Tibial nerve (tissue), 4 donors: ENCODE measurements at regions not wholly inside any gene's neighbourhood (a gene's known extent, or its start where the extent isn't known, plus 50 kb on each side); places are given as distances from the start of the nearest gene placed in this dataset.
"Not testable (repeated sequence)": the region's sequence is repeated elsewhere in the genome, so short reads cannot be mapped to it uniquely, and the experiment has no call there.

Experiments
- DNase-seq, 2 donors: peaks; one replicate each; pipeline ENCODE4 v3.0.0-alpha.2; 2019; ENCODE audit warnings: low spot score in 2 of 2
- H3K27ac ChIP-seq, 4 donors: fragments of 200-600 bp; sonication (generic) in 3 of 4; one replicate each; pipeline ENCODE4 v1.5.1; 2017 to 2019; ENCODE audit warnings: mild to moderate bottlenecking in 1 of 4
- H3K27me3 ChIP-seq, 2 donors: fragments of 200-600 bp; sonication (generic) in 1 of 2; one replicate each; pipeline versions ENCODE4 v1.5.1 to v1.6.0; 2017 to 2019
- H3K36me3 ChIP-seq, 3 donors: fragments of 200-600 bp; sonication (generic); one replicate each; pipeline ENCODE4 v1.5.1; 2018 to 2019
- H3K4me1 ChIP-seq, 4 donors: fragments of 200-600 bp; sonication (generic) in 3 of 4; one replicate each; pipeline ENCODE4 v1.5.1; 2017 to 2019
- H3K4me3 ChIP-seq, 4 donors: fragments of 200-600 bp; sonication (generic) in 3 of 4; one replicate each; pipeline ENCODE4 v1.5.1; 2017 to 2019; ENCODE audit warnings: mild to moderate bottlenecking in 1 of 4, moderate library complexity in 1 of 4
- H3K9me3 ChIP-seq, 4 donors: fragments of 200-600 bp; sonication (generic) in 3 of 4; one replicate each; pipeline ENCODE4 v1.5.1; 2017 to 2019
- EP300 ChIP-seq, 2 donors: sonication (generic); formaldehyde crosslinking; IDR thresholded peaks; one replicate each; pipeline ENCODE4 v1.6.1; 2017; ENCODE audit warnings: antibody characterized with exemption in 2 of 2, mild to moderate bottlenecking in 1 of 2
- POLR2A ChIP-seq, 2 donors: fragments of 450-650 bp; IDR thresholded peaks; one replicate each; pipeline ENCODE4 v1.6.1; 2017; ENCODE audit warnings: antibody characterized with exemption in 2 of 2, mild to moderate bottlenecking in 2 of 2, moderate library complexity in 2 of 2
- WGBS, 2 donors: methylation state at CpG; one replicate each; pipeline ENCODE4 v1.1.5; 2018; 5-methylcytosine and 5-hydroxymethylcytosine counted together
- TF ChIP-seq, protein P1 (sequence below), 5 experiments: fragments of 200-600 bp in 3 of 5; fragments of 450-650 bp in 2 of 5; sonication (generic) in 3 of 5; IDR thresholded peaks; one replicate each; pipeline ENCODE4 v1.5.1; 2016 to 2019; ENCODE audit warnings: antibody characterized with exemption in 5 of 5, mild to moderate bottlenecking in 3 of 5, moderate library complexity in 2 of 5

DNA sequence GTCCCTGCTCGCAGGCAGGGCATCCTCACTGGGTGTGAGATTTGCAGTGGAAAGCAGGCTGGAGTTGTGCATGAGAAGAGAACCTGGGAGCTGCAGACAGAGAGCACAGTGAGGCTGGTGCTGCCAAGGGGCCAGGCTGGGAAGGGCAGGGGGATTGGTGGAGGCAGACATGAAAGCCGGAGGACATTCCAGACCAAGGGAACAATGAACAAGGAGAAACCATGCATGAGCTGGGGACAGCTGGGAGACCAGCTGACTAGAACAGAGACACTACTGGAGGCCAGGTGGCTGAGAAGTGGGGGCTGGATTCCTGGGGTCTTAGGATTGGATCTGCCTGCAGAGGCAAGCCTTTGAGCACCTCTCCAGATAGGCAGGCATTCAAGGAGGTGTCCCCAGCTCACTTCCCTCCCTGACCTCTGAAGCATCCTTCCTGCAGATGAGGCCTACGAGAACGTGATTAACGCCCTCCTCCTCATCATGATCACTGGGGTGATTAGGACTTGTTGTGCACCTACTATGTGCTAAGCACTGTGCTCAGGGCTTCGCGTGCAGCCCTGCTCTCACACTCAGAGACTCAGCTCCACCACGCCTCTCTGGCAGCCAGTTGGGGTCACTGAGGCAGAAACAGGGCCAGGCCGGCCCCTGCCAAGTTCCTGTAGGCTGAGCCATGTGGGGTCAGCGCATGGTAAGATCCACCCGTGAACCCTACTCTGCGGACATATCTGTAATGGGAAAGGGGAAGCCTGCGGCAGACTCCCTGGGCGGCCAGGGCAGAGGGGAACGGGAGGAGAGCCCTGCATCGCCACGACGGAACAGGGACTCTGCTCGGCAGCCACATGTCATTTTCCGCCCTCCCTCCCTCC lies 74.8 kb upstream of the SLC66A3 start:
- WGBS, 2 donors: 79 to 80% methylated on average over 20 of the region's 20 CpGs
- no peak overlapping the region for H3K4me3 ChIP-seq
- no peaks in the 10 kb centered on the region for H3K36me3 ChIP-seq
- H3K27ac ChIP-seq: no peak overlapping the region
- DNase-seq: no peak
- no peak for TF ChIP-seq EP300 (IDR thresholded peaks at IDR 0.05)
- TF ChIP-seq POLR2A (IDR thresholded peaks at IDR 0.05): no peak
- TF ChIP-seq, protein P1, sequence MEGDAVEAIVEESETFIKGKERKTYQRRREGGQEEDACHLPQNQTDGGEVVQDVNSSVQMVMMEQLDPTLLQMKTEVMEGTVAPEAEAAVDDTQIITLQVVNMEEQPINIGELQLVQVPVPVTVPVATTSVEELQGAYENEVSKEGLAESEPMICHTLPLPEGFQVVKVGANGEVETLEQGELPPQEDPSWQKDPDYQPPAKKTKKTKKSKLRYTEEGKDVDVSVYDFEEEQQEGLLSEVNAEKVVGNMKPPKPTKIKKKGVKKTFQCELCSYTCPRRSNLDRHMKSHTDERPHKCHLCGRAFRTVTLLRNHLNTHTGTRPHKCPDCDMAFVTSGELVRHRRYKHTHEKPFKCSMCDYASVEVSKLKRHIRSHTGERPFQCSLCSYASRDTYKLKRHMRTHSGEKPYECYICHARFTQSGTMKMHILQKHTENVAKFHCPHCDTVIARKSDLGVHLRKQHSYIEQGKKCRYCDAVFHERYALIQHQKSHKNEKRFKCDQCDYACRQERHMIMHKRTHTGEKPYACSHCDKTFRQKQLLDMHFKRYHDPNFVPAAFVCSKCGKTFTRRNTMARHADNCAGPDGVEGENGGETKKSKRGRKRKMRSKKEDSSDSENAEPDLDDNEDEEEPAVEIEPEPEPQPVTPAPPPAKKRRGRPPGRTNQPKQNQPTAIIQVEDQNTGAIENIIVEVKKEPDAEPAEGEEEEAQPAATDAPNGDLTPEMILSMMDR (IDR thresholded peaks at IDR 0.05): no peak
- no peaks in the 10 kb centered on the region for H3K9me3 ChIP-seq
- no peaks in the 10 kb centered on the region for H3K4me1 ChIP-seq
- H3K27me3 ChIP-seq: peaks cover 0 to 9% of the 10 kb centered on the region in 2 donors

GRCh38 chr2:11082880-11083279 lies 72.4 kb upstream of the SLC66A3 start:
- WGBS, 2 donors: 79 to 84% methylated on average over 6 of the region's 6 CpGs
- DNase-seq: no peak
- peaks cover 0 to 5% of the 10 kb centered on the region in 2 donors for H3K27me3 ChIP-seq

DNA sequence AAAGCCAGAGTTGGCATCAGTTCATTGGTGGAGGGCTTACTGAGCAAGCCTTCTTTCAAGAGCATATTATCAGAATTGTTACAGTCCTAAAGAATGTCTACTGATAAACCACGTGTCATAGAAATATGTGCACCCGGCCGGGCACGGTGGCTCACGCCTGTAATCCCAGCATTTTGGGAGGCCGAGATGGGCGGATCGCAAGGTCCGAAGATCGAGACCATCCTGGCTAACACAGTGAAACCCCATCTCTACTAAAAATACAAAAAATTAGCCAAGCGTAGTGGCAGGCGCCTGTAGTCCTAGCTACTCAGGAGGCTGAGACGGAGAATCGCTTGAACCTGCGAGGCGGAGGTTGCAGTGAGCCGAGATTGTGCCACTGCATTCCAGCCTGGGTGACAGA lies 66.4 kb upstream of the SLC66A3 start:
- not testable (repeated sequence) for H3K27ac ChIP-seq, DNase-seq, H3K4me1 ChIP-seq, H3K27me3 ChIP-seq, H3K9me3 ChIP-seq, H3K36me3 ChIP-seq, H3K4me3 ChIP-seq
- WGBS, 2 donors: 92 to 93% methylated on average over 17 of the region's 17 CpGs

More at GRCh38 chr2:11082880-11083279, 72.4 kb upstream of the SLC66A3 start:
- Histone ChIP-seq H3K27ac (no peak overlapping the region), H3K4me1 (no peaks in the 10 kb centered on the region), H3K4me3 (no peak overlapping the region), H3K36me3 (no peaks in the 10 kb centered on the region), H3K9me3 (no peaks in the 10 kb centered on the region)
- TF ChIP-seq, protein P1 (IDR thresholded peaks at IDR 0.05): no peak
- TF ChIP-seq POLR2A (IDR thresholded peaks at IDR 0.05) (no peak), EP300 (IDR thresholded peaks at IDR 0.05) (no peak)

- Histone ChIP-seq H3K27me3 (no peaks in the 10 kb centered on the region), H3K4me3 (no peak overlapping the region), H3K36me3 (no peaks in the 10 kb centered on the region), H3K9me3 (no peaks in the 10 kb centered on the region), H3K4me1 (no peaks in the 10 kb centered on the region), H3K27ac (no peak overlapping the region)
- 75 to 84% methylated on average over 2 of the region's 2 CpGs for WGBS, 2 donors
- DNase-seq: no peak
- no peak for TF ChIP-seq POLR2A (IDR thresholded peaks at IDR 0.05)
- TF ChIP-seq, protein P1 (IDR thresholded peaks at IDR 0.05): no peak
- no peak for TF ChIP-seq EP300 (IDR thresholded peaks at IDR 0.05)
Measured at GRCh38 chr2:11090187-11090586, 65.1 kb upstream of the SLC66A3 start.

DNA sequence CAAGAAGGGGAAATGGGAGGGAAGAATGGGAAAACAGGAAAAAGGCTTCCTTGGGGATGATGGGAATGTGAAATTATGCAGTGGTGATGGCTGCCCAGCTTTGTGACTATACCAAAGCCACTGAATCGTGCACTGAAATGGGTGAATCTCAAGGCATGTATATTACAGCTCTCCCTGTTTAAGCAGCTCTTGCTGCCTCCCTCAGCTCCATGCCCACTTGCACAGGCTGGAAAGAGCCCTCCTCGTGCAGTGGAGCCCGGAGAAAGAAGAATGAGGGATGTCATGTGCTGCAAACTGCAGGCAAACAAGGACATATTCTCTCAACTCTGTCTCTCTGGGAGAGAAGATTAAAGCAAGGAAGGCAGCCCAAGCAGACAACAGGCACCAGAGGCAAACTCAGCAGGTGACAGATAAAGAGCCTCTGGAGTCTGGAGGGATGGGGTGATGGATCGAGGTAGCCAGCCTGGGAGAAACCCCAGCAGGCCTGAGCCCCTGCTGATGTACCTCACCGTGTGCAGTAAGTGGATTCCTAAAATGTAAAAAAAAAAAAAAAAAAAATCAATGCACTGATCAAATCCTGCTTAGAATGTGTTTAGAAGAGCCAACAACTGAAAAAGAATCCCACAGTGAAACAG lies 62.4 kb upstream of the SLC66A3 start:
- 57 to 60% methylated on average over 5 of the region's 5 CpGs for WGBS, 2 donors
- DNase-seq: no peak

More for the DNA sequence above, 62.4 kb upstream of the SLC66A3 start:
- no peak for TF ChIP-seq POLR2A (IDR thresholded peaks at IDR 0.05)
- no peak for TF ChIP-seq EP300 (IDR thresholded peaks at IDR 0.05)
- TF ChIP-seq, protein P1 (IDR thresholded peaks at IDR 0.05): no peak
- H3K36me3 ChIP-seq: no peaks in the 10 kb centered on the region
- H3K27ac ChIP-seq: no peak overlapping the region
- no peaks in the 10 kb centered on the region for H3K4me1 ChIP-seq
- no peak overlapping the region for H3K4me3 ChIP-seq
- H3K9me3 ChIP-seq: no peaks in the 10 kb centered on the region
- no peaks in the 10 kb centered on the region for H3K27me3 ChIP-seq
